Lung (tissue), 11 donors: ENCODE measurements at regions not wholly inside any gene's neighbourhood (a gene's known extent, or its start where the extent isn't known, plus 50 kb on each side); places are given as distances from the start of the nearest gene placed in this dataset.
"Not testable (repeated sequence)": the region's sequence is repeated elsewhere in the genome, so short reads cannot be mapped to it uniquely, and the experiment has no call there.

Source experiments
- ATAC-seq: fragments of 200-7000 bp; cut with Tn5 transposase; one replicate; pipeline ENCODE4 v1.9.1; 2020; ENCODE audit warnings: moderate number of reproducible peaks; ENCODE audit not compliant: insufficient read depth, low FRiP score
- DNase-seq, 3 donors: peaks; one replicate each; pipeline ENCODE4 v3.0.0-alpha.2; 2013 to 2017
- H3K27ac ChIP-seq, 2 donors: one replicate each; pipeline ENCODE4 v1.5.1; 2013; ENCODE audit warnings: mild to moderate bottlenecking in 2 of 2, moderate library complexity in 2 of 2, control low read depth in 1 of 2, inconsistent platforms in 1 of 2, low read depth in 1 of 2, low read length in 1 of 2
- H3K27me3 ChIP-seq, 3 donors: one replicate each; pipeline ENCODE4 v1.5.1; 2013; ENCODE audit warnings: low read length in 2 of 3; ENCODE audit not compliant: control insufficient read depth in 3 of 3, insufficient read depth in 3 of 3
- H3K36me3 ChIP-seq, 4 donors: one replicate each; pipeline ENCODE4 v1.5.1; 2013; ENCODE audit warnings: low read length in 4 of 4, mild to moderate bottlenecking in 1 of 4, moderate library complexity in 1 of 4; ENCODE audit not compliant: control insufficient read depth in 4 of 4, insufficient read depth in 4 of 4
- H3K4me1 ChIP-seq, 5 donors: one replicate each; pipeline ENCODE4 v1.5.1; 2013; ENCODE audit warnings: low read length in 5 of 5, mild to moderate bottlenecking in 2 of 5, moderate library complexity in 1 of 5; ENCODE audit not compliant: control insufficient read depth in 5 of 5, insufficient read depth in 5 of 5
- H3K4me3 ChIP-seq: one replicate; pipeline ENCODE4 v1.5.1; 2013; ENCODE audit warnings: mild to moderate bottlenecking, control low read depth, moderate library complexity
- H3K9ac ChIP-seq, 2 donors: one replicate each; pipeline ENCODE4 v1.5.1; 2013; ENCODE audit warnings: low read length in 2 of 2, control low read depth in 1 of 2; ENCODE audit not compliant: insufficient read depth in 1 of 2
- H3K9me3 ChIP-seq, 4 donors: one replicate each; pipeline ENCODE4 v1.5.1; 2013; ENCODE audit warnings: low read length in 3 of 4, mild to moderate bottlenecking in 1 of 4, moderate library complexity in 1 of 4; ENCODE audit not compliant: control insufficient read depth in 4 of 4, insufficient read depth in 3 of 4
- CTCF ChIP-seq: IDR thresholded peaks from 2 replicates; pipeline ENCODE4 v1.5.1; 2012; ENCODE audit warnings: mild to moderate bottlenecking; ENCODE audit errors: control extremely low read depth, extremely low read depth
- WGBS, 2 donors: extraction: QIAGEN DNeasy Blood & Tissue Kit; methylation state at CpG; one replicate each; pipeline ENCODE4 v1.1.7; 2013; 5-methylcytosine and 5-hydroxymethylcytosine counted together
- donor health status: control.
- donor health status: control.
- donor health status: Bipolar disorder and iron deficiency.
- donor health status: healthy.
- donor health status: DM: yes; HTN: yes; CAD: no.

DNA sequence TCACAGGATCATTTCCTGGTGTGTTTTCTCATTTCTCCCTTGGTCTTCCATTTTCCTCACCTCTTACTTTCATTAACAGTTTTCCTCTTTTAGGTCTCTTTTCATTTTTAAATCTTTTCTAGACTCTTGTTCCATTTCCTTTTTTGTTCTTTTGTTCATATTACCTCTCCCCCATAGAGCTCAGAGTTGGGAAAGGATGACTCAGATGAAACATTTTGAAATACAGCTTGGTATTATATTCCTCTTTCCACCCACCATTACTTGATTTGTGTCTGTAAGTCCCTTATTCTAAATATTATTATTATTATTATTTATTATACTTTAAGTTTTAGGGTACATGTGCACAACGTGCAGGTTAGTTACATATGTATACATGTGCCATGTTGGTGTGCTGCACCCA, 153.1 kb downstream of the VGLL3 start:
- H3K4me1 ChIP-seq, result no peaks in the 10 kb centered on the region
- 88 to 96% methylated on average over 1 of the region's 1 CpG for WGBS, 2 donors

GRCh38 chr3:86830566-86830965, 160.4 kb downstream of the VGLL3 start:
- no peak overlapping the region for H3K27ac ChIP-seq
- peak in 2 of 3 donors; percentile 86 to 88 for DNase-seq
- 41 to 54% methylated on average over 1 of the region's 1 CpG for WGBS, 2 donors

More for the DNA sequence above, 153.1 kb downstream of the VGLL3 start:
- Histone ChIP-seq H3K36me3 (no peaks in the 10 kb centered on the region), H3K27me3 (no peaks in the 10 kb centered on the region), H3K9me3 (no peaks in the 10 kb centered on the region), H3K4me3 (no peak overlapping the region), H3K9ac (no peak overlapping the region), H3K27ac (no peak overlapping the region)
- no peak for ATAC-seq
- TF ChIP-seq CTCF, result no peak
- no peak for DNase-seq

DNA sequence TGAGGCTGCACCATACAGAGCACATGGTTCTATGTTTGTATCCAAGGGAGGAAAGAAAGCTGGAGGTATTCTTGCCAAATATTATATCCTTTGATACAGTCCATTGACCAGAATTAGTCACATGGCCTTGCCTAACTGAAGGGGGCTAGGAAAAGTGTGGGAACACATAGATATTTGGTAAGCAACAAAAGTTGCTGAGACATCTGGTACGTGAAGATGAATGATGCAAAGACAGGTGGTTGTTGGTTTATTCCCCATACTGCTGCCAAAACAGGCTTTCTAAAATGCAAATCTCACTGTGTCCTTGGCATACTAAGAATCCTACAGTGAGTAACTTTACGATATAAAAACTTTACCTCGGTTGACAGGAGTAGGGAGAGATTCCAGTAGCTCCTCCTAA, 162.2 kb downstream of the VGLL3 start:
- ATAC-seq (no peak), DNase-seq (no peak)
- Histone ChIP-seq H3K4me3 (no peak overlapping the region), H3K9me3 (peaks cover 0 to 2% (median 0%) of the 10 kb centered on the region in 4 donors), H3K36me3 (no peaks in the 10 kb centered on the region), H3K27ac (no peak overlapping the region), H3K9ac (no peak overlapping the region), H3K4me1 (peaks cover 0 to 23% (median 3%) of the 10 kb centered on the region in 5 donors), H3K27me3 (no peaks in the 10 kb centered on the region)
- 70 to 81% methylated on average over 3 of the region's 3 CpGs for WGBS, 2 donors
- TF ChIP-seq CTCF, result no peak

More at GRCh38 chr3:86830566-86830965, 160.4 kb downstream of the VGLL3 start:
- peaks cover 0 to 2% (median 0%) of the 10 kb centered on the region in 4 donors for H3K9me3 ChIP-seq
- TF ChIP-seq CTCF, result no peak
- H3K36me3 ChIP-seq, result no peaks in the 10 kb centered on the region
- no peak for ATAC-seq
- H3K4me3 ChIP-seq, result no peak overlapping the region
- H3K4me1 ChIP-seq, result peaks cover 0 to 23% (median 3%) of the 10 kb centered on the region in 5 donors
- no peak overlapping the region for H3K9ac ChIP-seq
- no peaks in the 10 kb centered on the region for H3K27me3 ChIP-seq

DNA sequence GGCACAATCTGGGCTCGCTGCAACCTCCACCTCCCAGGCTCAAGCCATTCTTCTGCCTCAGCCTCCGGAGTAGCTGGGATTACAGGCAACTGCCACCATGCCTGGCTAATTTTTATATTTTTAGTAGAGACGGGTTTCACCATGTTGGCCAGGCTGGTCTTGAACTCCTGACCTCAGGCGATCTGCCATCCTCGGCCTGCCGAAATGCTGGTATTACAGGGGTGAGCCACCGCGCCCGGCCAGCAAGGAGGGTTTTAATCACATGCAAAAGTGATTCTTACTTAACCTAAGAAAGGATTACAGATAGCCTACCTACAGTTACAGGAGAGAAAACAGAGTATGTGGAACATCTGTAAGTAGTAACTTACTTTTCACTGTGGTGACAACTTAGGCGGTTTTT, 163.4 kb downstream of the VGLL3 start:
- ATAC-seq, H3K9ac ChIP-seq, H3K9me3 ChIP-seq, DNase-seq, H3K36me3 ChIP-seq, H3K4me3 ChIP-seq, H3K27ac ChIP-seq, H3K27me3 ChIP-seq: not testable (repeated sequence)
- peaks cover 0 to 23% (median 3%) of the 10 kb centered on the region in 5 donors for H3K4me1 ChIP-seq
- 94 to 96% methylated on average over 10 of the region's 10 CpGs for WGBS, 2 donors
